ENCODE measurements at regions not wholly inside any gene's neighbourhood (a gene's known extent, or its start where the extent isn't known, plus 50 kb on each side); places are given as distances from the start of the nearest gene placed in this dataset.

GRCh38 chr21:27741736-27742135, 774.8 kb upstream of the ADAMTS5 start:
- TF ChIP-seq EZH2 (IDR thresholded peaks at IDR 0.05; ENCODE audit: borderline replicate concordance, low read length) = no peak
- no peak for TF ChIP-seq CTCF (conservative IDR thresholded peaks at IDR 0.05 in 1 of 2, IDR thresholded peaks at IDR 0.05 in 1 of 2; ENCODE audit: extremely low read depth in 1 of 2, insufficient read depth in 1 of 2, low read depth in 1 of 2, low read length in 2 of 2)
